GM21576 (cell line): ENCODE measurements at regions not wholly inside any gene's neighbourhood (a gene's known extent, or its start where the extent isn't known, plus 50 kb on each side); places are given as distances from the start of the nearest gene placed in this dataset.
"Not testable (repeated sequence)": the region's sequence is repeated elsewhere in the genome, so short reads cannot be mapped to it uniquely, and the experiment has no call there.

Experiments used
- ATAC-seq: cut with Tn5 transposase; IDR thresholded peaks from one replicate; pipeline ENCODE4 v1.9.1; 2021; ENCODE audit warnings: mild to moderate bottlenecking, moderate library complexity; ENCODE audit not compliant: unreplicated experiment

DNA sequence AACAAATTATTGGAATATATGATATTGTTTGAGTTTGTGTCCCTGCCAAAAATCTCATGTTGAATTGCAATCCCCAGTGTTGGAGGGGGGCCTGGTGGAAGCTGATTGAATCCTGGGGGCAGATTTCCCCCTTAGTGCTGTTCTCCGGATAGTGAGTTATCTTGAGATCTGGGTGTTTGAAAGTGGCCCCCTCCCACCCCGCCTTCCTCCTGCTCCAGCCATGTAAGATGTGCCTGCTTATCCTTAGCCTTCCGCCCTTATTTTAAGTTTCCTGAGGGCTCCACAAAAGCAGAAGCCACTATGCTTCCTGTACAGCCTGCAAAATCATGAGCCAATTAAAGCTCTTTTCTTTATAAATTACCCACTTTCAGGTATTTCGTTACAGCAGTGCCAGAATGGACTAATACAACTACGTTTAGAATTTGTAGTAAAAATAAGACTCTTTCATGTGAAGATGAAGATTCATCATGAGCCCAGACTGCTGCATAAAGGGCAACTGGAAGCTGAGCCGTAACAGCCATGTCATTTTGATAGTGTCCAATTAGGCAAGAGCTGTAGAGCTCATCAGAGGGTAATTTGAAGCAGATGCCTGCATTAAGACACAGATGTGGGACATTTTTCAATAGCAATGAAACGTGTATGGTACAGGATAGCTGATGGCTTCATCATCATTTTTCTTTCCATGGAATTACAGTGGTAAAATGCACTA is 1007.2 kb downstream of the REEP3 start:
- no peak for ATAC-seq

DNA sequence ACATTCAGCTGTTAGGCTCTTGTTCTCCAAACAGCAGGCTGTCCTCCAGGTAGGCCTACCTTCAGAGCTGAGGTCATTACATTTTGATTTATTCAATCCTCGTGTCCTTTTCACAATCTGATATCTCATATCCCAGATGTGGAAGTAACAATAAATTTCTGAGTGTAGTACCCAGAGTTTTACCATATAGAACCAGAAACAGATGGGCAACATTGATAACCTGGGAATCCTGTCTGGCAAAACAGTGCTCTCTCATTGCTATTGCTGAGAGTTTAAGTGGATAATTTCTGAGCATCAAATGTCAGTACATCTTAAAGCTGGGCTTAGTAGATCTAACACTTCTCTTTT is 1007.8 kb downstream of the REEP3 start:
- no peak for ATAC-seq

- no peak for ATAC-seq
These were observed 1013.4 kb downstream of the REEP3 start for GRCh38 chr10:64534616-64535015.

- no peak for ATAC-seq
These were observed 1014.1 kb downstream of the REEP3 start for GRCh38 chr10:64535131-64535867.

DNA sequence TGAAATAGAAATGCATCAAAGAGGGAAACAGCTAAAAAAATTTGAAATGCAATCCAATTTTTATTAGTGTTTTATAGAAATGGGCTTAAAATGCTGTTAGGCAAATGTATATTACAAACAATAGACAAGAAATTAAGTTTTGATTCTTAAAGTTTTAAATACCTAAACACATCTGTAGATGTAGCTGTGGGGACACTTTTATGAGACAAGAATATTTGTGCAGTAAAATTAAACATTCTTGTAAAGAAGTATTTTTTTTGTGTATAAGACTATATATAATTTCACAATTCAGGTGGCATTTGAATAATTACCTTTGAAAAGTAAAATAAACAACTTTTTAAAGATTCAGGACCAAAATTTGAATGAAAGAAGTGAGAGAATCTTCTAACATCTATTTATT is 1015.9 kb downstream of the REEP3 start:
- ATAC-seq = no peak

- no peak for ATAC-seq
These were observed 1016.7 kb downstream of the REEP3 start for GRCh38 chr10:64537928-64538327.

- ATAC-seq = no peak
These were observed 1024.9 kb downstream of the REEP3 start for GRCh38 chr10:64546073-64546472.

GRCh38 chr10:64547168-64547567 is 1026.0 kb downstream of the REEP3 start:
- no peak for ATAC-seq

GRCh38 chr10:64555666-64556065 is 1034.5 kb downstream of the REEP3 start:
- no peak for ATAC-seq

DNA sequence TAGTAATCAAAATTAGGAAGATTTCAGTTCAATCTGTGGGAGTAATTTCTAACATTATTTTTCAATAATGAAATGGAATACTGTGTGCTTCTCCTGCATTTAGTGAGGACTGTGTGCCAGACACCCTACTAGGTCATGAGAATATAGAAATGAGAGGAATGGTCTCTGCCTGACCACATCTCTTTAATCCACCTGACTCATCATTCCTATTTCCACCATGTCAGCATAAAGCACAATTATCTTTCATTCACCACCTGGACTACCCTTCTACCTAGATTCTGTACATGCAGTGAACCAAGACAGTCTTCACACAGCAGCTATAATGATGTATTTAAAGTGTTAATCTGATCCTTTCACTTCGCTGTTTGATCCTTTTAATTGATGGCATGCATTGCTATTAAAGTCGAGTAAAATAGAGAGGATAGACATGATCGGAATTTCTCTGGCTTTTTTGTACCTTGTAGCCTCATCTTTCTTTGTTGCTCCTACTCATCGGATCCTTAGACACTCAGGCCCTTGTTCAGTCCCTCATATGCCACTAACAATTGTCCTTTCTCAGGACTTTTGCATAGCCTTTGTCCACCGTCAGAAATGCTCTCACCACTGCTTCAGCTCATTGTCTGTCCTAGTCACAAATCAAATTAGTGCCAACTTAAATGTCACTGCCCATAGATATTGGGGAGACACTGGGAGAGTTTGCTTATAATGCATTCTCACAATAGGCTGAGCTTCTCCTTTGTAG is 1037.1 kb downstream of the REEP3 start:
- ATAC-seq = no peak

GRCh38 chr10:64571056-64571455 is 1049.9 kb downstream of the REEP3 start:
- no peak for ATAC-seq

GRCh38 chr10:64573623-64574325 is 1052.6 kb downstream of the REEP3 start:
- no peak for ATAC-seq

- no peak for ATAC-seq
These were observed 1053.2 kb downstream of the REEP3 start for GRCh38 chr10:64574371-64574770.

DNA sequence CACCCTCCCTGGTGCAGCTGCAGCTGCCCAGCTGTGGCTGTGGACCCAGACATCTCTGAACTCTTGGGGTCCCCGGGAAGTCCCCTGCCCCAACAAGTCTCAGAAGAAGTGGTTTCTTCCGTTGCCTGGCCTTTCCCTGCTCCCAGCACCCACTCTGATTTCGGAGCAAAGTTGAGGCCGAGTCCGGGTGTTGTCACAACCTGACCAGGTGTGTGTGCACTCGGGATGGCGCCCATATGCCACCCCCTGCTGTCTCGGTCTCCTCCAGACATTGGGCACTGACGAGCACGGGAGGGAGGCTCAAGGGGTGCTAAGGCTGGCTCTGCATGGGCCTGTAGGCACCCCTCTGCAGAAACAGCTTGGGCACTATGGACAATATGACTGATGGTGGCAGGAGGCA is 1055.3 kb downstream of the REEP3 start:
- ATAC-seq = no peak

GRCh38 chr10:64578757-64579156 is 1057.6 kb downstream of the REEP3 start:
- not testable (repeated sequence) for ATAC-seq

- ATAC-seq = no peak
These were observed 1065.8 kb downstream of the REEP3 start for GRCh38 chr10:64586934-64587503.

DNA sequence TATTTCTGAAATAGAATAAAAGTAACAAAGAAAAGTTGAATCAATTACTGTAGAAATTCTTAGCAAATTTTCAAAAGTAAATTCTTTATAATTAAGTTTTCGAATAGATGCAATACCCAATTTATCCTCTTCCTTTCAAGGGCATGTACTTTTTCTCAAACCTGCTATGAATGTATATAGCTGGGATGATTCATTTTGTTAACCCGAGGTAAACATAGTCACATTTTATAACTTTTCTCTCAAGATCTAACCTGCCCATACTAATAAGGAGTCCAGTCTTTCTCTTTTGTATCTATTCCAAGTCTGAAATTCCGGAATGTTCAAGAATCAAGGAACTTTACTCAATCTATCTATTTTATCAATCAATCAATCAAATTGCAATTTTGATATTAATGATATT is 1072.9 kb downstream of the REEP3 start:
- ATAC-seq = no peak

DNA sequence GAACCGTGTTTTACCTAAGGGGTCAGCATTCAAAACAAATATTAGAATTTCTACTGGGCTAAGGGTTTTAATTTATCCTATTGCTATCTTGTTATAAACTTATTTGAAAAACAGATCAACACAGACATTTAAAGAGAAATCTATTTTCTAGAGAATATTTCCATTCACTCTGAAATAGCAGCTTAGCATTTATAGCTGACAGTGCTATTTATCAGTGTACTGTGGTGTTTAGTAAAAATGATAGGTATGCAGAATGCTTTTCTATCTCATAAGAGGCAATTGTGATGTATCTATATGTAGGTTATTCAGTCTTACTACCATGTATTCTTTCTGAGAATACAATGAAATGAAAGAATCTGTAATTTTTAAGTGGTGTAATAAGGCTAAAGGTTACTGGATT is 1077.4 kb downstream of the REEP3 start:
- ATAC-seq = no peak

GRCh38 chr10:64601298-64601697 is 1080.1 kb downstream of the REEP3 start:
- ATAC-seq = no peak

GRCh38 chr10:64617085-64617484 is 1095.9 kb downstream of the REEP3 start:
- no peak for ATAC-seq

DNA sequence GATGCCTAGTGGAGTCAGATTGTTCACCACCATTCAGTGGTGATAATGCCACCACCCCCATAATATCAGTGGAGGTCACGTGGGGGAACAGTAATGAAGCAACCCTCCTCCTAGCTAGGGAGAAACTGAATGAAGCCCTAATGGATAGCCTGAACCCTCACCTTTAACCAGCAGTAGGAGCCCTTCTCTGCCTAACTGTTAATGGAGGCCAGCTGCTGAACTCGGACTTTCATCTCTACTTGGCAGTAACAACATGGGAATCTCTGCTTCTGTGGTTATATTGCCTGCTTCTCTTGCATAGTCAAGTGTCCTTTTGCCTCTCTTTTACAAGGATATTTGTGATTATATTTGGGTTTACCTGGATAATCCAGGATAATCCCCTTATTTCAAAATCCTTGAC is 1097.9 kb downstream of the REEP3 start:
- no peak for ATAC-seq
